SK-N-MC (cell line): ENCODE measurements at regions not wholly inside any gene's neighbourhood (a gene's known extent, or its start where the extent isn't known, plus 50 kb on each side); places are given as distances from the start of the nearest gene placed in this dataset.

Source experiments
- EZH2 ChIP-seq: fragments of 200-600 bp; sonication (generic); IDR thresholded peaks from one replicate; pipeline ENCODE4 v1.6.1; 2017; ENCODE audit warnings: antibody characterized with exemption
- FOXP2 ChIP-seq: optimal IDR thresholded peaks from 2 replicates; pipeline ENCODE3; 2011; ENCODE audit warnings: mild to moderate bottlenecking, moderate library complexity; ENCODE audit not compliant: insufficient read depth; ENCODE audit errors: extremely low read length, control extremely low read depth
- POLR2AphosphoS5 ChIP-seq: IDR thresholded peaks from 2 replicates; pipeline ENCODE4 v1.6.1; 2012; ENCODE audit warnings: mild to moderate bottlenecking, low read depth, low read length, borderline replicate concordance

- TF ChIP-seq POLR2AphosphoS5 = no peak
- no peak for TF ChIP-seq EZH2
- TF ChIP-seq FOXP2 = no peak
These were observed 1047.7 kb upstream of the NRXN1 start for GRCh38 chr2:52079602-52080001.
